ENCODE measurements at regions not wholly inside any gene's neighbourhood (a gene's known extent, or its start where the extent isn't known, plus 50 kb on each side); places are given as distances from the start of the nearest gene placed in this dataset.

GRCh38 chr21:32140604-32141317 is 138.1 kb downstream of the MIS18A start:
- TF ChIP-seq CTCF (IDR thresholded peaks at IDR 0.05; ENCODE audit: low read depth, low read length) (no peak), POLR2A (IDR thresholded peaks at IDR 0.05; ENCODE audit: extremely low read depth, insufficient read length) (no peak)
- TF ChIP-seq, protein P1, sequence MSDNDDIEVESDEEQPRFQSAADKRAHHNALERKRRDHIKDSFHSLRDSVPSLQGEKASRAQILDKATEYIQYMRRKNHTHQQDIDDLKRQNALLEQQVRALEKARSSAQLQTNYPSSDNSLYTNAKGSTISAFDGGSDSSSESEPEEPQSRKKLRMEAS (IDR thresholded peaks at IDR 0.05; ENCODE audit: low read depth, low read length) = no peak
